ENCODE measurements at regions not wholly inside any gene's neighbourhood (a gene's known extent, or its start where the extent isn't known, plus 50 kb on each side); places are given as distances from the start of the nearest gene placed in this dataset.
A peak's percentile ranks its signal among the peaks of the same experiment; 100 is the strongest.
"Not testable (repeated sequence)": the region's sequence is repeated elsewhere in the genome, so short reads cannot be mapped to it uniquely, and the experiment has no call there.

DNA sequence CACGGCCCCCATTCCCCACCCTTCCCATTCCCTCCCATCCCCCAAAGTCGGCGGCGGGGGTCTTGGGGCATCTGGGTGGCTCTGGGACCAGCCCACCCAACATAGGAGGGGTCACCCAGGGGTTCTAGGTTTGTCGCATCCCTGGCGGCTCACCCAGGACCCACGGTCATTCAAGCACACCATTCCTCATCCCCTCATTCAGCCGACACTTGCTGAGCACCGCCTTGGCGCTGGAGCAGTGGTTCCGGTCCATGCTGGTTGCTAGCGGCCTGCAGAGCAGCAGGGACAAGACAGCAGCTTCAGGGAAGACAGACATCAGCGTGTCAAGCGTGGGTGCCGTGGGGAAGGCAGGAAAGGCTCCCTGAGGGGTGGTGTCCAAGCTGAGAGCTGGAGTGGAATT, 50.5 kb upstream of the OTOS start:
- in situ Hi-C loops (cut with HindIII; ENCODE audit: low pct_unique_long_range_greater_than_20kb, low sequenced_read_pairs), result no loop called here

DNA sequence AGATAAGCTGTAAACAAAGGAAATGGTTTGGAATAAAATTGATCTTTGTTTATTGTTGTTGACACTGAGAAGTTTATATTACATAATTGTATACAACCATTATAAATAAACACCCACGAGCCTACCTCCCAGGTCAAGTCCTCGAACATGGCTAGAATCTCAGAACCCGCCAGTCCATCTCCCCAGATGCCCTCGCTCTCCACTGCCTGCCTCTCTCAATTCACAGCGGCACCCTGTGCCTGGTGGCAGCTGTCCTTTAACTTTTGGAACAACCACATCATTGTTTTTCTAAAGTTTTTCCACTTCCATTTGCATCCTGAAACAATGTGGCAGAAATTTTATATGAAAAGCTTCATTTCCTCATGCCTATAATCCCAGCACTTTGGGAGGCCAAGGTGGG, 52.2 kb upstream of the OTOS start:
- in situ Hi-C loops (cut with HindIII; ENCODE audit: low pct_unique_long_range_greater_than_20kb, low sequenced_read_pairs), result no loop called here
- no peak for DNase-seq (ENCODE audit: low read depth, low spot score)

More for the DNA sequence above, 50.5 kb upstream of the OTOS start:
- no peak for DNase-seq (ENCODE audit: low read depth, low spot score)

DNA sequence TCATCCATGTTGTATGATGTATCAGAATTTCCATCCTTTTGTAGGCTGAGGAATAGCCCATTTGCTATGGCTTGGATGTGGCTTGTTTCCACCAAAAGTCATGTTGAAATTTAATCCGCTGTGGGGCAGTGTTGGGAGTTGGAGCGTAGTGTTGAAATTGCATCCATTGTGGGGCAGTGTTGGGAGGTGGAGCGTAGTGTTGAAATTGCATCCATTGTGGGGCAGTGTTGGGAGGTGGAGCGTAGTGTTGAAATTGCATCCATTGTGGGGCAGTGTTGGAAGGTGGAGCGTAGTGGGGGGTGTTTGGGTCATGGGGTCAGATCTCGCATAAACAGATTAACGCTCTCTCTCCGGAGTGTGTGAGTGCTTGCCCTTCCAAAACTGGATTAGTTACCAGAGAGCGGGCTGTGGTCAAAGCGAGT, 53.9 kb upstream of the OTOS start:
- in situ Hi-C loops (cut with HindIII; ENCODE audit: low pct_unique_long_range_greater_than_20kb, low sequenced_read_pairs), result not testable (repeated sequence)
- DNase-seq (ENCODE audit: low read depth, low spot score), result peak; percentile 49

DNA sequence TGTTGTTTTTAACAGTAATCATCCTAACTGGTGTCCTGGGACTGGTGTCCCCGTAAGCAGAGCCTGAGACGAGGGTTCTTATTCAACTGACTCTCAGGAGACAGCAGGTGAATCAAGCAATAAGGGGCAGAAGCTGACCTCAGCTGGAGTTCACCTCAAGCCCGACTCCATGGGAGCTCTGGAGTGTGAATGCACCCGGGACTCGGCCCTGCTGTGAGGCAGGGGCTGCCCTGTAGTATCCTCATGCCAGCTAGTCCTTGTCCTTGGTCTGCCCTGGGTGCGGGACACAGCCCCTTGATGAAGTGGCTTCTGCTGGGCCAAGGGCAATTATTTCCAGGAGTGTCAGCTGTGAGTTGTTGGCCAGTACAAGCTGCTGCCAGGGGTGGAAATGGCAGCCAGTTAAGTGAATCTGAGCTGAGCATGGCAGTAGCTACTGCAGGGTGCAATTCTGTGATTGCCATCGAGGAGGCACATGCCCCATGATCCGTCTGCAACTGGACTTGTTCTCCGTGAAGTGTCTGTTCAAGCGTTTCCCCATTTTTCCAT, 54.9 kb upstream of the OTOS start:
- in situ Hi-C loops (cut with HindIII; ENCODE audit: low pct_unique_long_range_greater_than_20kb, low sequenced_read_pairs), result no loop called here
- no peak for DNase-seq (ENCODE audit: low read depth, low spot score)

DNA sequence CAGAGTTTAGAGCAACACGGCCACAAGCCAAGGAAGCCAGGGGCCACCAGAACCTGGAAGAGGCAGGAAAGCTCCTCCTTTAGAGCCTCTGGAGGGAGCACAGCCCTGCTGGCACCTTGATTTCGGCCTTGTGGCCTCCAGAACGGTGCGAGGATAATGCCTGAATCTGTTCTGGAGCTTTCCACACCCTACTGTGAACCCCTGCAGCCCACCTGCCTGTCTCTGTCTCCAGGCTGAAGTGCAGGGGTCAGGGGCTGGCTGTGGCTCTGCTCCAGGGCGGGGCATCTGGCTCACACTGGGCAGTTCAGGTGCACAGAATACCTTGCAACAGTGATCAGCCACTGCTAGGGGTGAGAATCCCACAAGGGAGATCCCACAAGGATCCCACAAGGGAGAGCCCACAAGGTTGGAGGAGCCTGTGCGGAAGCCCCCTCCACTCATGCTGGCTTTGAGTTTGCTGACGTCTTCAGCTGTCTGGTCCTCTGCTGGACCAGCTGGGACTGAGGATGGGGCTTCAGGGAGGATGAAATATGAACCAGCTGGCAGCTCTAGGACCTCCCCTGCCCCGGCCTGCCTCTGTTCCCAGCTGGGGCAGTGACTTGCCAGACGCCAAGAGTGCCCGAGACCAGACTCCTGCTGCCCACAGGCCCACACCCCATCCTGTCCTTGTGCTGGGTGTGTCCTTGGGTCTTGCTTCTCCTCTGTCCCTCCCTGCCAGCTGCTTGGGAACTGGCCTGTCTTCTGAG, 56.4 kb upstream of the OTOS start:
- in situ Hi-C loops (cut with HindIII; ENCODE audit: low pct_unique_long_range_greater_than_20kb, low sequenced_read_pairs), result no loop called here
- DNase-seq (ENCODE audit: low read depth, low spot score), result no peak

DNA sequence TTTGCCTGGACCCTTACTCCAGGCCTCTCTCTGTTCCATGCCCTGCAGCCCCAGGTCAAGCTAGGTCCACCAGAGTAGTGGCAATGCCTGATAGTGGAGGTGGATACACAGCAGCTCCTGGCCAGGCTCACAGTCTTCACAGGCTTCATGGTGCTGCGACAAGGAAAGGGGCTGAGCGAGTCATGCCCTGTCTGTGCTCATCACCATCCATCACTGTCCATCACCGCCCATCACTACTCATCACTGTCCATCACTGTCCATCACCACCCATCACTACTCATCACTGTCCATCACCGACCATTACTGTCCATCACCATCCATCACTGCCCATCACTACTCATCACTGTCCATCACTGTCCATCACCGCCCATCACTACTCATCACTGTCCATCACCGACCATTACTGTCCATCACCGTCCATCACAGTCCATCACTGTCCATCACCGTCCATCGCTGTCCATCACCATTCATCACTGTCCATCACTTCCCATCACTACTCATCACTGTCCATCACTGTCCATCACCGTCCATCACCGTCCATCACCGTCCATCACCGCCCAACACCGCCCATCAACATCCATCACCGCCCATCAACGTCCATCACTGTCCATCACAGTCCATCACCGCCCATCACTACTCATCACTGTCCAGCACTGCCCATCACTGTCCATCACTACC, 57.1 kb upstream of the OTOS start:
- no peak for DNase-seq (ENCODE audit: low read depth, low spot score)
- in situ Hi-C loops (cut with HindIII; ENCODE audit: low pct_unique_long_range_greater_than_20kb, low sequenced_read_pairs), result no loop called here

DNA sequence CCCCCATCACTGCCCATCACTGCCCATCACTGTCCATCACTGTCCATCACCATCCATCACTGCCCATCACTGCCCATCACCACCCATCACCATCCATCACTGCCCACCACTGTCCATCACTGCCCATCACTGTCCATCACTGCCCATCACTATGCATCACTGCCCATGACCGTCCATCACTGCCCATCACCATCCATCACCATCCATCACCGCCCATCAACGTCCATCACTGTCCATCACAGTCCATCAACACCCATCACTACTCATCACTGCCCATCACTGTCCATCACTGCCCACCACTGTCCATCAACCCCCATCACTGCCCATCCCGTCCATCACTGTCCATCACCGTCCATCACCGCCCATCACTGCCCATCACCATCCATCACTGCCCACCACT, 57.8 kb upstream of the OTOS start:
- no peak for DNase-seq (ENCODE audit: low read depth, low spot score)

DNA sequence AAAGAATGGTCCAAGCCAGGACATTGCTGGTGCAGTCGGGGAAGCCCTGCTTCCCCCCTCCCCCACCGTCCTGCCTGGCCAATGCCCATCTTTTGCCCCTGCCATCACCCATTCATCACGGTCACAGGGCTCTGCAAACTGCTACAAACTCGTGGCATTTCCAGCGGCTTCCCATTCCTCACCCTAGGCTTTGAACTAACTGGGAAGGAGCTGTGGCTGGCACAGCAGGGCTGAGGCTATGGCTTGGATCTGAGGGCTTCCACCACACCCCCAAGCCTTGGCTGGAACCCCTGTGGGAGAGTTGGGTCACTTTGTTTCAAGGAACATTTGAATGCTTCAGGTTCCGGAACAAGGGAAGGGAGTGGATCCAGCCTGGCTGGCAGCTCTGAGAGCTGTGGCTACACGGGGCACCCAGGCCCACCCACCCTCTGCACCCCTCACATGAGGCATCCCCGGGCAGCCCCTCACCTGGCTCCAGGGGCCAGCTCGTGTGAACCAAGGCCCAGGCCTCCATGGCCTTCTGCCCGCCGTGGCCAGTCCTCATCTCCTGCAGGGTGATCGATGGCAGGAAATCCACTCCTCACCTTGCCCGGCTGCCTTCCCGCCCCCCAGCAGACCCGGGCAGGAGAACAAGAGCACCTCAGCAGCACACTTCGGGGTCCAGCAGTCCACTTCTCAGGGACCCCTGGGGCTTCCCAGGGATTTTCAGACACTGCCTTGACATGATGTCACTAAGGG, 58.8 kb upstream of the OTOS start:
- DNase-seq (ENCODE audit: low read depth, low spot score), result no peak
- in situ Hi-C loops (cut with HindIII; ENCODE audit: low pct_unique_long_range_greater_than_20kb, low sequenced_read_pairs), result no loop called here

More for the DNA sequence above, 57.8 kb upstream of the OTOS start:
- in situ Hi-C loops (cut with HindIII; ENCODE audit: low pct_unique_long_range_greater_than_20kb, low sequenced_read_pairs), result no loop called here

DNA sequence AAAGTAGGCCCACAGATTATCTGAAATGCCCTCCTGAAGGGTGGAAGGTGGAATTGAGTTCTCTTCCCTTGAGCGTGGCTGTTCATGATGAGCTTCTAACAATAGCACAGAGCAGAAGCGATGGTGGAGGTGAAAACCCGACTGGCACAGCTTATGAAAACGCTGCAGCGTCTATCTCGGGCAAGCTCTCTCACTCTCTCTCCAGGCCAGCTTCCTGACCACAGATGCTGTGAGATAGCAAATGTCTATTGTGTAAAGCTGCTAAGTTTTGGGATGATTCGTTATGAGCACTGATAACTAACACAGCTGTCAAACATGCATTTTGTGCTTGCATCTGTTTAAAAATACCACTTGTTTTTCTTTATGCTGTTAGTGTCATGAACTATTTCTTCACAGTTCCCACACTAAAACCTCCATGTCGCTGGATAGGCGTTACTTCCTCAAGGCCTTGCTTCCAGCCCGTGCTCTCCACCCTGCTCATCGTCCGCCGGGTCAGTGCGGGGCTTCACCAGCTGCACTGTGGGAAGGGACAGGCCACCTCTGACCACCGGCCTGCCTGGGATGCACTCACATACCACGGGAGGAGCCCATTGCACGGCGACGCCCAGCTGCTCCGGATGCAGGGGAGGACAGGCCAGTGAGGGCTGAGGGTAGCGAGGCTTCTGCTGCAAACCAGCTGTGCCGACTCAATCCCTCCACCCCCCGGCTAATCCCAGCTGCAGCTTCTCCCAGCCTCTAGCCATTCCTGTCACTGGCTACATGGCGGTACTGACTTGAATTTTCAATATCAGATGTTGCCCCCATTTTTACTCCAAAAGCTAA, 60.0 kb upstream of the OTOS start:
- in situ Hi-C loops (cut with HindIII; ENCODE audit: low pct_unique_long_range_greater_than_20kb, low sequenced_read_pairs), result no loop called here
- DNase-seq (ENCODE audit: low read depth, low spot score), result no peak

DNA sequence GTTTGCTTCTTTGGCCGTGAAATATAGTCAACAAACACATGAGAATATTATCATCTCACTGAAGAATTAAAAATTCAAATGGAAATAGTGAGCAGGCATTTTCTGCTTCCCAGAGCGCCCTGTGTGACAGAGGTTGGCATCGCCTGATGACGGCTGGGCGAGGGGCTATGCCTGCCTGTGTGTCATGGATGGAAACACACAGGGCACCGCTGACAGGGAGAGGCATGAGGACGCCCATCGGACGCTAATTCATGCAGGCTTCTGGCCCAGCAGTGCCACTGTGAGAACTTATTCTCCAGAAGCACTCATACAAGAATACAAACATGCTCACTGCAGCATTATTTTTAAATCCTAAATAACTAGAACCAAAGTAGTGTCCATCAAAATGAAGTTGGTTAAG, 61.4 kb upstream of the OTOS start:
- in situ Hi-C loops (cut with HindIII; ENCODE audit: low pct_unique_long_range_greater_than_20kb, low sequenced_read_pairs), result no loop called here
- no peak for DNase-seq (ENCODE audit: low read depth, low spot score)

DNA sequence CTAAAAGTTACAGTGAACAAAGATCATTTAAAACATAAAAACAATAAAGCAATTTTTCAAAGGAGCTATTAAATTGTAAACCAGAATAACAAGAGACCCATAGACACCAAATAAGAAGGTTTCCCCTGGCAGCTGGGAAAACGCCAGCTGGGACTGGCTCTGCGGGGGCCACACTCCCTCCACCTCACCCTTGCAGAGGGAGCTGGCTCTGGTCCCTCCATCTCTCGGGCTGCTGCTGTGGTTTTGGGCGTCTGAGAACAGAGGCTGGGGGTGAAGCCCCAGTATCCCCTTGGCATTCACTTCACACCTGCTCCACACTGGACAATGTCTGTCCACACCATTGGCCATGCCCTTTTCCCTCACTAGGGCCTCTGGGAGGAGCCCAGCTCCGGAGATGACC, 62.1 kb upstream of the OTOS start:
- DNase-seq (ENCODE audit: low read depth, low spot score), result no peak
- in situ Hi-C loops (cut with HindIII; ENCODE audit: low pct_unique_long_range_greater_than_20kb, low sequenced_read_pairs), result no loop called here

DNA sequence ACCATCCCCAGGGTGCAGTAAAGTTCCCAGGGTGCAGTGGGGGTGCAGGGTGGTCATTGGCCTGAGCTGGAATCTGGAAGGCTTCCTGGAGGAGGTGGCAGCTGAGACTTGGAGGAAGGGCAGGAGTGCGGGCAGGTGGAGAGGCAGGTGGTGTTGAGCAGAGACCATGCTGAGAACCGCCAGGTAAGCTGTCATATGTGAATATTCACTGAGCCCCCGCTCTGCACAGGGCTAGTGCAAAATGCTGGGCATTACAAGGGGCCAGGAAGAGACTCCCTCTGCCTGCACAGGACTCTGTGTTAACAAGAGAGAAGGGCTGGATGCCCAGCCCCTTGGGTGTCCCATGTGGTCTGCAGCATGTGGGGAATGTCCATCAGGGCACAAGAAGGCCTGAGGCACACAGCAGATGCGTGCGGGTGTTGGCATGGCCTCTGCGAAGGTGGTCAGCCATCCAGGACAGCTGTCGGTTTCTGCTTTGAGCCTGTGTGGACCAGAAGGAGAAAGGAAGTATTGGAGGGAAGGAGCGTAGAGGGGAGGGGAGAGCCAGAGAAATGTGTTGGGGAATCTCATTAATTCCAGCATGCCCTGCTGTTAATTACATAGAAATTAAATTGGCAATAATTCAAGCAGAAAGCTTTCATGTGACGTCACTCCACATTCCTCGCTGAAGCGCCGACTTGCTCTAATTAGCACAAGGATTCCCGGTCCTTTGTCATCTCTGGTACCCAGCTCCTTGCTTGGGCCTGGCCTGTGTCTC, 62.8 kb upstream of the OTOS start:
- DNase-seq (ENCODE audit: low read depth, low spot score), result no peak
- in situ Hi-C loops (cut with HindIII; ENCODE audit: low pct_unique_long_range_greater_than_20kb, low sequenced_read_pairs), result no loop called here

DNA sequence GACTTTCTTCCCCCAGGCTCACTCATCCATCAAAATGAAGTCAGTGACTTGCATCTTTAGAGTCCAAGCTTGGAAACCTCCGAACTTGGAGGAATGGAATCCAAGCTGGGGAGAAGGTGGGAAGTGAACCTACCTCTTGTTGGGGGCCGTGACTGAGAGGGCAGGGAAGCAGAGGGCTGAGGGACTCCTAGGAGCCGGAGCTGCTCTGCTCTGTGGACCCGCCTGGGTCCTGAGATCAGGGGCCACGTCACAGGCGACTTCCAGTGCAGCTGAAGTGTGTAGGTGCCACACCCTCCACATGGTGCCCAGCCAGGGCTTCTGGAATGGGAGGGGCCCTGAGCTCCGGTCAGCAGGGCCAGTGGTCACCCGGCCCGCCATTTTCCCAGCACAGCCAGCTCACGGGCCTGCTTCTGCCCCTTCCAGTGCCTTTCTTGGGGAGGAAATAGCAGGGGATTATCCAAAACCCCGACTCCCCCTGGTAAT, 63.4 kb upstream of the OTOS start:
- no peak for DNase-seq (ENCODE audit: low read depth, low spot score)
- in situ Hi-C loops (cut with HindIII; ENCODE audit: low pct_unique_long_range_greater_than_20kb, low sequenced_read_pairs), result no loop called here

DNA sequence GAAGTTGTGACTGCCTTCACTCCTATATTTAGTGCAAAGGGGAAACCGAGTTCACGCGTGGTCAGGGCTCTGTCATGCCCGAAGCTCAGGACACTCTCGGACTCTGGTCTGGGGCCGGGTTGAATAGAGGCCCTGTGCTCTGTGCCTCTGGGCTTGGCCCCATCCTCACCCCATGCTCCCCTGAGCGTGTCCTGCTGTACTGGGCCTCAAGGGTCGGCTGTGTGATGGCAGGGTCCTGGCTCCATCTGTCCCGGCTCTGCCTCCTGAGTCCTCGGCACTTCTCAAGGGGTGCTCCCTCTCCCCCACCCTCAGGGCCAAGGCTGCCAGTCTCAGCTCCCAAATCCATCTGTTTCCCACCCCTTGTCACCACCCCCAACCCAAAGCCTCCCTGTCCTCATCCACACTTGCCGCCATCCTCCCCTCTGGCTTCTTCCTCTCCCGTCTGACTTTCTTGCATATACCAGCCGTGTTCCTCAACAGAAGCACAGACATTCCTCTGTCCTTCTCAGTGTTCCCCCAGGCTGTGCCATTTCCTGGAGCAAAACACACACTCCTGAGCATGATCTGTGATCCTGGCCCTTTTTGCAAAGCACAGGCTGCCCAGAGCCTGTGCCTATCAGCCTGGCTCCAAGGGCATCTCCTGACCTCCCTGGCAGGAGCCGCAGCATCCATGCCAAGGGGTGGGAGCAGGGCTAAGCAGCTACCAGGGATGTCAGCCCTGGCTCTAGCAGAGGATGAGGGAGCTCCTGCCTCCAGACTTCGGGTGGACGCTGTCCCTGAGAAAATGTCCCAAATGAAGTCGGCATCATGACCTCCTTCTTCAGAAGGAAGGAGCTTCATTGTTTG, 64.2 kb upstream of the OTOS start:
- DNase-seq (ENCODE audit: low read depth, low spot score), result no peak
- in situ Hi-C loops (cut with HindIII; ENCODE audit: low pct_unique_long_range_greater_than_20kb, low sequenced_read_pairs), result no loop called here

DNA sequence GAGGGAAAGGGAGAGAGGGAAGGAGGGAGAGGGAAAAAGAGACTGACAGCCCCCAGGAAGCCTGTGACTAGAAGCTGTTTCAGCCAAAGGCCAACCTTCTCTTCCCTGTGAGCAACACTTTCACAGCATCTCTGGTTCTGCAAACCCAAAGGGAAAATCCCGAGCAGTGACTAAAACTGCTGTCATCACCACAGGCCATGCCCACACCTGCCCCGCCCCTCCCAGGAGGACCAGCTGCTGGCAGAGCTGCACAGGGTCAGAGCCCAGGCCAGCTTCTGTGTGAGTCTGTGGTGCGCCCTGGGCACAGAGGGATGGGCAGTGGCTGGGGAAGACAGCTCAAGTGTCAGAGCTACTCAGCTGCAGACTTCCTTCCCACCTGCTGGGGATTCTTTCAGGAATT, 64.9 kb upstream of the OTOS start:
- in situ Hi-C loops (cut with HindIII; ENCODE audit: low pct_unique_long_range_greater_than_20kb, low sequenced_read_pairs), result no loop called here
- DNase-seq (ENCODE audit: low read depth, low spot score), result no peak

DNA sequence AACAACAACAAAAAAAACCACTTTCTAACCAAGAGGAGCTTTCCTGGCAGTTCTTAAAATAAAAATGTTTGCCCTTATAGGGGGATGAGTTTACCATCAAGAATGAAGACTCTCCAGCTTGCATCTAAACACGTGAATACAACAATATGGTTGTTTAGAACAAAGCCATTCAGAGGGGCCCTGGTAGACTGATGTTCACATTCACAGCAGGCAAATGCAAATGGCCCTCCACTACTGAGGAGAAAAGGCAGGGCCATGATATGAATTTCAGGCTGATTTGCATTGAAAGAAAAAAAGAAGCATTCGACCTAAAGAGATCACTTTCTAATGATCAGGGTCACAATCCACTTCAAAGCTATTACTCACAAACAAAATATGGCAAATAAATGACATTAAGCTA, 65.3 kb upstream of the OTOS start:
- in situ Hi-C loops (cut with HindIII; ENCODE audit: low pct_unique_long_range_greater_than_20kb, low sequenced_read_pairs), result no loop called here
- DNase-seq (ENCODE audit: low read depth, low spot score), result no peak
